Brain microvascular endothelial cell (primary cell): ENCODE measurements at regions not wholly inside any gene's neighbourhood (a gene's known extent, or its start where the extent isn't known, plus 50 kb on each side); places are given as distances from the start of the nearest gene placed in this dataset.

Source experiments
- DNase-seq: peaks from one replicate; pipeline ENCODE4 v3.0.0-alpha.2; 2020
- H3K27ac ChIP-seq: fragments of 250-450 bp; sonication (Bioruptor Pico); 2 replicates; pipeline ENCODE4 v1.5.1; 2020; ENCODE audit warnings: mild to moderate bottlenecking, moderate library complexity
- H3K27me3 ChIP-seq: fragments of 250-450 bp; sonication (Bioruptor Pico); replicated peaks from 2 replicates; pipeline ENCODE4 v1.5.1; 2020; ENCODE audit warnings: mild to moderate bottlenecking
- H3K36me3 ChIP-seq: fragments of 250-450 bp; sonication (Bioruptor Pico); replicated peaks from 2 replicates; pipeline ENCODE4 v1.5.1; 2020; ENCODE audit warnings: mild to moderate bottlenecking
- H3K4me3 ChIP-seq: 2 replicates; pipeline ENCODE4 v1.5.1; 2011; ENCODE audit warnings: low read depth, mild to moderate bottlenecking, control low read depth, low read length, moderate library complexity
- in situ Hi-C: cut with HindIII; loops from 2 replicates; pipeline ENCODE4 v1.10.0; 2017; ENCODE audit warnings: low sequenced_read_pairs, low pct_ligation_motif_present
- TF ChIP-seq, protein P1 (sequence below): IDR thresholded peaks from 2 replicates; pipeline ENCODE4 v1.5.1; 2011; ENCODE audit warnings: low read depth, mild to moderate bottlenecking, moderate library complexity, low read length, control low read depth, inconsistent platforms; ENCODE audit errors: missing control alignments

DNA sequence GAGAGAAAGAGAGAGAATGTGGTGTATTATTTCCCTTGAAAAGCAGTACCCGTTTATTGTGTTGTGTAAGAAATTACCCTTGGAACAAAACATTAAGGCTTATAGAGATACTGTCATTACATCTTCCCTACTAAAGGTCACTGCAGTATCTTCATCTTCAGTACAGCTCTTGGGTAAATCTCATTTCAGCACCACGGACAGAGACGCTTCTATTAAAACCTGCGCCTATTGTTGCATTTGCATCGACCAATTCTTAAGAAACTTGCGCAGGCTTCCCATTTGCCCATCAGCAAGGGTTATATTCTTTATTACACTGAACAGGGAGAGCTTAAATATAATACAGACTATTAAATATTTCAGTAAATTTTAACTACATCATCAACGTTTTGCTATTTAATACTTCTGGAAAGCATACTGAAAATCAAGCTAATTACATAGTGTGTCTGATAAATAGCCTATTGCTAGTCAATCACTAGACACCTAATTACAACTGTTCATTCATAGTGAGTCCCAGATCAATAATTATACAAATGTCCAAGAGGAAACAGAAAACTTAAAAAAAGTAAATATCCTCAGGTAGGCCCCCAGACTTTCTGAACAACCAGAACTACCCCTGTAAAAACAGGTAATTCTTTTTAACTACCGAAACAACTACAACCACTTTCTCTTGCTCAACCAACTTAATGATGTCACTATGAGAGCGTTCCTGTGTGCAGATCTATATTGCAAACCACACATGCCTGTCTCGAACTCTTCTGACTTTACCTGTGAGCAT, 350.6 kb downstream of the LIG4 start:
- TF ChIP-seq, protein P1, sequence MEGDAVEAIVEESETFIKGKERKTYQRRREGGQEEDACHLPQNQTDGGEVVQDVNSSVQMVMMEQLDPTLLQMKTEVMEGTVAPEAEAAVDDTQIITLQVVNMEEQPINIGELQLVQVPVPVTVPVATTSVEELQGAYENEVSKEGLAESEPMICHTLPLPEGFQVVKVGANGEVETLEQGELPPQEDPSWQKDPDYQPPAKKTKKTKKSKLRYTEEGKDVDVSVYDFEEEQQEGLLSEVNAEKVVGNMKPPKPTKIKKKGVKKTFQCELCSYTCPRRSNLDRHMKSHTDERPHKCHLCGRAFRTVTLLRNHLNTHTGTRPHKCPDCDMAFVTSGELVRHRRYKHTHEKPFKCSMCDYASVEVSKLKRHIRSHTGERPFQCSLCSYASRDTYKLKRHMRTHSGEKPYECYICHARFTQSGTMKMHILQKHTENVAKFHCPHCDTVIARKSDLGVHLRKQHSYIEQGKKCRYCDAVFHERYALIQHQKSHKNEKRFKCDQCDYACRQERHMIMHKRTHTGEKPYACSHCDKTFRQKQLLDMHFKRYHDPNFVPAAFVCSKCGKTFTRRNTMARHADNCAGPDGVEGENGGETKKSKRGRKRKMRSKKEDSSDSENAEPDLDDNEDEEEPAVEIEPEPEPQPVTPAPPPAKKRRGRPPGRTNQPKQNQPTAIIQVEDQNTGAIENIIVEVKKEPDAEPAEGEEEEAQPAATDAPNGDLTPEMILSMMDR: no peak
- in situ Hi-C loops: no loop called here
- peaks cover 5% of the 10 kb centered on the region for H3K27me3 ChIP-seq
- no peaks in the 10 kb centered on the region for H3K36me3 ChIP-seq
- H3K4me3 ChIP-seq: peak overlapping the region; percentile 69
- DNase-seq: peak; percentile 56
- no peak overlapping the region for H3K27ac ChIP-seq

DNA sequence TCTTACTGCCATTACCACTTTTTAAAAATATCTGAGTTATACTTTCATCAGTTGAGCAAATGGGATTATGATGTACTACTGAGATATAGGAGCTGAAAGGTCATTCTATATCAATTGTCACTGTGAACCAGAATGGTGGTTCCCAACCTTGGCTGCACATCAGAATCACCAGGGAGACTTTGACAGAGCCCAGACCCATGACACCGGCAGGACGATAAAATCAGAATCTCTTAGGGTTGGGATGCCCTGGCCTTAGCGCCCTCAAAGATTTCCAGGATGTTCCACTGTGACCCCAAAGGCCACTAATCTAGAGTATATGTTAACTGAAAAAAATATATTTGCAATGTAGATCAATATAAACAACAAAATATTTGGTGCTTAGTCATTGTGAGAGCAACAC, 355.1 kb downstream of the LIG4 start:
- no peaks in the 10 kb centered on the region for H3K27me3 ChIP-seq
- no peak overlapping the region for H3K27ac ChIP-seq
- H3K4me3 ChIP-seq: no peak overlapping the region
- TF ChIP-seq, protein P1: no peak
- in situ Hi-C loops: no loop called here
- H3K36me3 ChIP-seq: no peaks in the 10 kb centered on the region
- DNase-seq: no peak

DNA sequence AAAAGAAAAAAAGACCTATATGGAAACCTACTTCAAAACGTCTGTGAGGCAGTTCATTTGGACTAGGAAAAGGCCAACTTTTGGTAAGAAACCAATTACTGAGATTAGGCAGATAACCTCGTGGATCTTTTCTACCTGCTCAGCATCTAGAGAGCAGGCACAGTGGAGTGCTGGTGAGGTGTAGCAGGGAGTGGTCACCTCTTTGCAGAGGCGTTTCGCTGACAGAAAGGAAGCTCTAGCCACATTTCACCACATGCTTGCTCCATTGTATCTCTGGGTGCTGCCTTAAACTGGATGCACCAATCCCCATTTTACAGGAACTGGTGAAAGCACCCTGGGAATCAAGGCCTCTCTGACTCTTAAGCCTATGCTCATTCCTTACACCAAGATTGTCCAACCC, 360.5 kb downstream of the LIG4 start:
- Histone ChIP-seq H3K4me3 (no peak overlapping the region), H3K36me3 (no peaks in the 10 kb centered on the region), H3K27me3 (no peaks in the 10 kb centered on the region), H3K27ac (no peak overlapping the region)
- TF ChIP-seq, protein P1: no peak
- DNase-seq: no peak
- in situ Hi-C loops: no loop called here

DNA sequence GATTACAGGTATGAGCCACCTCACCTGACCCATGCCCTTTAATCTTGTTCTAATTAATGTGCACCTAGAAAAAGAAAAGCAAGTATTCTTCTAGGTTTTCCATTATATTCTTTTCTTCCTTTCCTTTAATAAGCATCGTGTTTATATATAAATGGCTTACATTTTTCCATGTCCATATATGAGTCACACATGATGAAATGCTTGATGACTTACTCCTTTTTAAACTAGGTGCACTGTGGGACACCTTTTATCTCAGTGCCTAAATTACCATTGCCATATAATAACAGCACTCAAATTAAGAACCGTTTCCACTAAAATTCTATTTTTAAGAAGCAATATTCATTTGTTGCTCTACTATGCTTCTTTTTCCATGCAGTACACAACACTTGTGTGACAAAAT, 363.3 kb downstream of the LIG4 start:
- no peak for DNase-seq
- Histone ChIP-seq H3K27ac (no peak overlapping the region), H3K4me3 (no peak overlapping the region), H3K36me3 (no peaks in the 10 kb centered on the region), H3K27me3 (no peaks in the 10 kb centered on the region)
- in situ Hi-C loops: no loop called here
- TF ChIP-seq, protein P1: no peak

DNA sequence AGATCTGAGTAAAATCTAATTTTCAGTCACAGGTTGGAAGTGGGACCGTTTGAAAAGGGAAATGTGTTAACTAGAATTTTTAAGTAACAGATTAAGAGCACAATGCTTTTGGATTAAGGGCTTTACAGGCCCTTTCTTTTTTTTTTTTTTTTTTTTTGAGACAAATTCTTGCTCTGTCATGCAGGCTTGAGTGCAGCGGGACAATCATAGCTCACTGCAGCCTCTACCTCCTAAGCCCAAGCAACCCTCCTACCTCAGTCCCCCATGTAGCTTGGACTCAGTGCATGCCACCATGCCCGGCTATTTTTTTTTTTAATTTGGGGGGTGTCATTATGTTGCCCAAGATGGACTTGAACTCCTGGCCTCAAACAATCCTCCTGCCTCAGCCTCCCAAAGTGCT, 363.7 kb downstream of the LIG4 start:
- Histone ChIP-seq H3K4me3 (no peak overlapping the region), H3K36me3 (no peaks in the 10 kb centered on the region), H3K27me3 (no peaks in the 10 kb centered on the region), H3K27ac (no peak overlapping the region)
- in situ Hi-C loops: no loop called here
- DNase-seq: no peak
- TF ChIP-seq, protein P1: no peak

DNA sequence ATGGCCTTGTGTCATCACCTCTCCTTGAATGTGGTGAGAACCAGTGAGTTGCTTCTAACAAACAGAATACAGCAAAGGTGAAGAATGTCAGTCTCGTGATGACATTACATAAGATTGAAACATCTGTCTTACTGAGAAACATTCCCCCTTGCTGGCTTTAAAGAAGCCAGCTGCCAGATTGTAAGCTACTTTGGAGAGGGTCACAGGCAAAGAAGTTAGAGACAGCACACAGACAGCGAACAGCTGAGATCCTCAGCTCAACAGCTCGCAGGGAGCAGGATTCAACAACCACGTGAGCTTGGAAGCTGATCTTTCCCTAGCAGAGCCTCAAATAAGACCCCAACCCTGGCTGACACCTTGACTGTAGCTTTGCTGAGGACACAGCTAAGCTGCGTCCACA, 367.9 kb downstream of the LIG4 start:
- in situ Hi-C loops: no loop called here
- H3K36me3 ChIP-seq: no peaks in the 10 kb centered on the region
- TF ChIP-seq, protein P1: no peak
- no peaks in the 10 kb centered on the region for H3K27me3 ChIP-seq
- H3K4me3 ChIP-seq: no peak overlapping the region
- no peak for DNase-seq
- H3K27ac ChIP-seq: no peak overlapping the region
